Psoas muscle (tissue), 7 donors: ENCODE measurements at regions not wholly inside any gene's neighbourhood (a gene's known extent, or its start where the extent isn't known, plus 50 kb on each side); places are given as distances from the start of the nearest gene placed in this dataset.

Experiments
- ATAC-seq, 4 donors: fragments of 200-7000 bp; cut with Tn5 transposase; one replicate each; pipeline ENCODE4 v1.9.1; 2020; ENCODE audit warnings: moderate library complexity in 3 of 4, mild to moderate bottlenecking in 2 of 4
- DNase-seq, 2 donors: peaks; one replicate each; pipeline ENCODE4 v3.0.0-alpha.2; 2020
- H3K27ac ChIP-seq: fragments of 200-600 bp; one replicate; pipeline ENCODE4 v1.8.0; 2022
- H3K27me3 ChIP-seq, 3 donors: fragments of 200-600 bp in 1 of 3; one replicate each; pipeline versions ENCODE4 v1.6.1 to v1.8.0; 2013 to 2022; ENCODE audit warnings: low read length in 2 of 3, mild to moderate bottlenecking in 2 of 3, moderate library complexity in 1 of 3; ENCODE audit not compliant: insufficient read depth in 3 of 3
- H3K36me3 ChIP-seq, 2 donors: fragments of 200-600 bp in 1 of 2; one replicate each; pipeline versions ENCODE4 v1.6.1 to v1.8.0; 2013 to 2022; ENCODE audit warnings: low read depth in 1 of 2, mild to moderate bottlenecking in 1 of 2, moderate library complexity in 1 of 2; ENCODE audit not compliant: insufficient read depth in 1 of 2
- H3K4me1 ChIP-seq: fragments of 200-600 bp; one replicate; pipeline ENCODE4 v1.8.0; 2022
- H3K4me3 ChIP-seq: fragments of 200-600 bp; one replicate; pipeline ENCODE4 v1.8.0; 2022; ENCODE audit warnings: mild to moderate bottlenecking
- H3K9me3 ChIP-seq: fragments of 200-600 bp; one replicate; pipeline ENCODE4 v1.8.0; 2022
- CTCF ChIP-seq: fragments of 200-600 bp; IDR thresholded peaks from one replicate; pipeline ENCODE4 v1.8.0; 2022; ENCODE audit warnings: antibody characterized with exemption
- WGBS, 3 donors: extraction: QIAGEN DNeasy Blood & Tissue Kit; methylation state at CpG; one replicate each; pipeline versions ENCODE4 v1.1.6 to v1.1.7; 2013; 5-methylcytosine and 5-hydroxymethylcytosine counted together
- intact Hi-C, 2 donors: fragments of 100-400 bp; cut with DNase I; formaldehyde crosslinking; loops; one replicate each; pipeline versions ENCODE4 v1.11.0 to v1.14.2; 2022
- donor health status: healthy with polysubstance abuse.
- donor health status: DM: no; HTN: no; CAD: no; lungs with moderate emphysema.
- donor health status: Bipolar disorder and iron deficiency.
- donor health status: healthy.
- donor health status: DM: yes; HTN: yes; CAD: no.
- donor health status: DM: no; HTN: no; CAD: no.
- donor health status: DM: yes; HTN: yes; CAD: no.

- ATAC-seq (no peak), DNase-seq (no peak)
- no peaks in the 10 kb centered on the region for H3K36me3 ChIP-seq
- no peak for TF ChIP-seq CTCF
- no peaks in the 10 kb centered on the region for H3K9me3 ChIP-seq
- intact Hi-C loops = no loop called here
- H3K4me1 ChIP-seq = no peaks in the 10 kb centered on the region
- WGBS, 3 donors = 63 to 77% (median 69%) methylated on average over 23 of the region's 23 CpGs
- no peaks in the 10 kb centered on the region for H3K27me3 ChIP-seq
- no peak overlapping the region for H3K27ac ChIP-seq
- H3K4me3 ChIP-seq = no peak overlapping the region
Observed at GRCh38 chr3:194801461-194802432, 116.1 kb downstream of the FAM43A start.

GRCh38 chr3:194804796-194805195 lies 119.1 kb downstream of the FAM43A start:
- intact Hi-C loops = no loop called here
- no peak for TF ChIP-seq CTCF
- Histone ChIP-seq H3K9me3 (no peaks in the 10 kb centered on the region), H3K27me3 (no peaks in the 10 kb centered on the region), H3K36me3 (no peaks in the 10 kb centered on the region), H3K4me1 (no peaks in the 10 kb centered on the region), H3K4me3 (no peak overlapping the region), H3K27ac (no peak overlapping the region)
- WGBS, 3 donors = 95 to 97% (median 96%) methylated on average over 2 of the region's 2 CpGs
- ATAC-seq (no peak), DNase-seq (no peak)

GRCh38 chr3:194805546-194805945 lies 119.9 kb downstream of the FAM43A start:
- H3K4me1 ChIP-seq = no peaks in the 10 kb centered on the region
- intact Hi-C loops = no loop called here
- ATAC-seq (no peak), DNase-seq (no peak)
- H3K27me3 ChIP-seq = no peaks in the 10 kb centered on the region
- H3K27ac ChIP-seq = no peak overlapping the region
- TF ChIP-seq CTCF = no peak
- no peaks in the 10 kb centered on the region for H3K9me3 ChIP-seq
- no peaks in the 10 kb centered on the region for H3K36me3 ChIP-seq
- H3K4me3 ChIP-seq = no peak overlapping the region
- 83 to 100% (median 89%) methylated on average over 4 of the region's 4 CpGs for WGBS, 3 donors

GRCh38 chr3:194806991-194807630 lies 121.4 kb downstream of the FAM43A start:
- ATAC-seq (no peak), DNase-seq (no peak)
- H3K9me3 ChIP-seq = no peaks in the 10 kb centered on the region
- WGBS, 3 donors = 56 to 58% (median 57%) methylated on average over 10 of the region's 10 CpGs
- no peak overlapping the region for H3K27ac ChIP-seq
- no peaks in the 10 kb centered on the region for H3K4me1 ChIP-seq
- H3K4me3 ChIP-seq = no peak overlapping the region
- intact Hi-C loops = no loop called here
- H3K36me3 ChIP-seq = no peaks in the 10 kb centered on the region
- no peaks in the 10 kb centered on the region for H3K27me3 ChIP-seq
- TF ChIP-seq CTCF = no peak
